H1 (cell line): ENCODE measurements at regions not wholly inside any gene's neighbourhood (a gene's known extent, or its start where the extent isn't known, plus 50 kb on each side); places are given as distances from the start of the nearest gene placed in this dataset.

ENCODE experiments used
- GTF2F1 ChIP-seq: IDR thresholded peaks from 2 replicates; pipeline ENCODE4 v1.6.1; 2012; ENCODE audit warnings: low read depth, low read length, improper control_type of control experiment, borderline replicate concordance

DNA sequence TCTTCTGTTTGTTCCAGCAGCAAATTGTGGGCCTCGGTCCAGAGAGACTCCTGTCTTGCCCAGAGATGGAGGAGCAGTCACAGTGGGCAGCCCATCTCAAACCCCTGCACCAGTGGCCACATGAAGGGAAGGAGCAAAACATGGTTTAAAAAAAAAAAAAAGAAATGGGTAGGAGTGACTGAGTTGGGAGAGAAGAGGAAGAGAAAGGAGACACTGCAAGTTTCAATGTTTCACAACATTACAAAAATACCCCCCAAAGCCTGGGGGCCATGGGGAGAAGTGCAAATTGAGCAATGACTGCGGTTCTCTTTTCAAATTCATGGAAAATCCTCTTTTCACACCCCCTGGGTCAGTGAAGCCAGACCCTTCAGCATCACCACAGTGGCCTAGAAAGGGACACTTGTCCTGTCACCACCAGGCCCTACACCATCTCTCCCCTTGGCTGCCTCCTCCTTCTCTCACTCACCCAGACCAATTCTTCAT is 117.1 kb downstream of the ZFP36L2 start (continued):
- TF ChIP-seq GTF2F1: no peak
